NCI-H187 treated with DMSO at 0.1 percent for 48 hours (cell line): ENCODE measurements at regions not wholly inside any gene's neighbourhood (a gene's known extent, or its start where the extent isn't known, plus 50 kb on each side); places are given as distances from the start of the nearest gene placed in this dataset.

Experiments
- DNase-seq: peaks from one replicate; lab custom pipeline; 2025; lab: John Stamatoyannopoulos, UW

DNA sequence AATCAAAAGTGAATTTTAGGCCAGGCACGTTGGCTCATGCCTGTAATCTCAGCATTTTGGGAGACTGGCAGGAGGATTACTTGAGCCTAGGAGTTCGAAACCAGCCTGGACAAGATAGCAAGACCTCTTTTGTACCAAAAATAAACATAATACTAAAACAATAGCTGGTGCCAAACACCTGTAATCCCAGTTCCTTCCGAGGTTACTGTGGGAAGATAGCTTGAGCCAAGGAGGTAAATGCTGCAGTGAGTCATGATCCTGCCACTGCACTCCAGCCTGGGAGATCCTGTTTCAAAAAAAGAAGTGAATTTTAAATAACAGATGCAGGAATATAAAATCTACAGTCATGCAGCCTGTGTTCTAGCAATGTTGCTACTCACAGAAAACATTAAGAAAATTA, 488.3 kb downstream of the PPARGC1A start:
- DNase-seq: no peak

DNA sequence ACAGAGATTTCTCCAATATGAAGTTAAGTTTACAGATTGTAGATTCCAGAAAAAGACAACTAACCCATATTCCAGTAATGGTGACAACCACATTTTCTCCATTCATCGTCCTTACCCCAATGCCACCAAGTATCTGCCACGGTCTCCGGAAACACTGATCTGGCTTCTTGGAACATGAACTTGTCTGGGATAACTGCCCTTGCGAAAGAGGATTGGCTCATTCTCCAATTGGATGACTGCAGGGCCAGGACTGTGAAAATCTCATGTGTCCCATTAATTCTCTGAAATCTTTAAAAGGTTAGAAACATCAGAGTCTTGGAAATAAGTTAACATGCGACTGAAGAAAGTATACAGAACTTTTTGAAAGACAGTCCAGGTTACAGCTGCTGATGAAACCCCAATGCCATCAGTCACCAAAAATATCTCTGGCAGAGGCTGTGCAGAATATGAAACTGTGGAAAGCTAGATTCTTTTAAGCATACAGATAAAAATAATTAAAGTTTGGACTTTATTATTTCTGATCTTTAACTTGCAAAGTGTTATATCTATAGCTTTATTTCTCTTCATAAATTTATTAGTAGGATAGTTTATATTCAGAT, 496.9 kb downstream of the PPARGC1A start:
- no peak for DNase-seq

DNA sequence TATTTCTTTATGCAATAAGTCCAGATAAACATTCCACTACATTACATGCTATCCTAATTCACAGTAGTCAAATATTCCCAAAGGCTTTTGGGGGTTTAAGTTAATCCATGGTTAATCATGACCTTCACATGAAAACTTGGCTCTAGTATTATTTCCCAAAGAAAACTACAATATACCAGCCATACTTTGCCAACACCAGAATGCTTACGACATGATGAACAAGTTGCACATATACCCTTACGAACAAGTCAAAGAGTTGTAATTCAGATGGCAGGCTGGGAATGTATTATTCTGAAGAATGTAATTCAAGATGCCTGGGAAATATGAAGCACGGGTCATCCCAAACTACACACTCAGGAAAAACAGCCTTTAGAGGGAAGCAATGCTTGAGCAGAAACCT, 499.6 kb downstream of the PPARGC1A start:
- DNase-seq: no peak

DNA sequence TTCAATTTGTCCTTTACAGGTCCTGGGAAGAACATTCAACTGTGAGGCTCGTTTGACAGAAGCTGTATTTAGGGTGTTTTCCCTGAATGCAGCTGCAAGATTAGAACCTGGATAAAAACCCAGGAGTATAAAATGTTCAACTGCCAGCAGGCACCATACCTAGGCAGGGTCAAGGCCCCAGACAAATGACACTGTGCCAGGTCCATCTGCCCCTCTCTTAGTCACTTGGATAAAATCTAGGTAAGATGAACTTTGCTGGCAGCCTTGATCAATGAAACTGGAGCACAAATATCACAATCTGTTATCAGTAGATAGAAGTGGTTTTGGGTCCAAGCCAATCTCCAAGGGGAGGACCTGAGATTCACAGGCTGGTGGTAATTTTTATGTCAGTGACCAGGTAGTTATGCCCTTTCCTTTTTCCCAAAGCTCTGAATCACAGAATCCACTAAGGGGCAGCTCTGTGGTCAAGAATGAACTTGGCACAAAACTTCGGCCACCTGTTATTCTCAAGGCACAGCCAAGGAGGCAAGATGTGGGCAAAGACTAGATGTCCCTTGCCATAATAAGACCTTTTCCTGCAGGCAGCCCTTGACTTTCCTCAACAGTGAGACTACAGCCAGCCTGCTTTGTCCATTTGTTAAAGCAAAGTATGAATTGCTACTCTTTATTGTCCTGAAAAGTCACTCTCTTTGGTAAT, 501.0 kb downstream of the PPARGC1A start:
- DNase-seq: no peak

DNA sequence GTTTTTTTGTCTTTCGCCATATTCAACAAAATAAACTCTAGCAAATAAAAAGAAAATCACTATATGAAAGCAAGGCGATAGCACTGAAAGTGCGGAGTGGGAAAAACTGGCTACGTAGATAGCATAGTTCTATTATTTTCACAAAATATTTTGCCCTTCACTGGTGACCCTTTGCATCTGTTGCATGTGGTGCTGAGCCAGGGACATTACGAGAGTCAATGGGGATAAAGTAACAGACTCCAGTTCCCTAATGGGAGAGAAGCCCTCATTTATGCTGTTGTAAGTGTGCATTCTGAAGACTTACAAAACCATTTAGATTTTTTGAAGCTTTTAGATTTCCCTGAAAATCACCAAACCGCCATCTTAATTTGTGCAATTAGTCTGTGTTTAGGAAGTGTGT, 501.6 kb downstream of the PPARGC1A start:
- no peak for DNase-seq

DNA sequence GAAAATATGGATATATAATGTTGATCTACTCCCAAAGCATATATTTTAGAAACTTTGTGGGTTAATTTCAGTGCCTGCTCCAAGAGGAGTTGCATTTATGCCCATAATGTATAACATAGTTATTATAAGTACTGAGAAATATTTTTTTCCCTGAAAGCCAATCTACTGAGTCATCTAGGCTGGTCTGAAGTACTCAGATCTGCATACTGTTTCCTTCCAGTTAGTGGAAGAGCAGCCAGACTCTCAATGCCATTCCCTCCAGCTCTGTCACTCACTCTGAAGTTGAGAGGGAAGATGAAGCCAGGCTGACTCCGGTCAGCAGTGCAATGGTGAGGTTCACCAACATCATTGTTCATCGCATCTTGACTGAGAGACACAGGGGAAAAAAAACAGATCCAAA, 505.1 kb downstream of the PPARGC1A start:
- DNase-seq: no peak

DNA sequence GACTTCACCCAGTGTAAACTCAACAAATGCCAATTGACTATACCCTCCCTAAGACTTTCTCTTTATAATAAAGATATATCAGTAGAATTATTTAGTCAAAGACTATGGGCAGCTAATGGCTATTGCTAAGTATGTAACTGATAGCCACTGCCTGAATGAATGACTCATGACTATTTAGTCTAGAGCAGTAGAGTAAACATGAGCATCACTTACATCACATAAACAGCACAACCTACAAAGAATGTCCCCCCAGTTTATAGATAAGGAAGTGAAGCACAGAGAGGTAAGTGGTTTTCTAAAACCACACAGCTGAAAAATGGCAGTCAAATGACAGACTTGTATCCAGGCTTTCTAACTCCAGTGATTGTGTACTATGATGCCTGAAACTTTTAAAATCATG, 507.0 kb downstream of the PPARGC1A start:
- DNase-seq: no peak

DNA sequence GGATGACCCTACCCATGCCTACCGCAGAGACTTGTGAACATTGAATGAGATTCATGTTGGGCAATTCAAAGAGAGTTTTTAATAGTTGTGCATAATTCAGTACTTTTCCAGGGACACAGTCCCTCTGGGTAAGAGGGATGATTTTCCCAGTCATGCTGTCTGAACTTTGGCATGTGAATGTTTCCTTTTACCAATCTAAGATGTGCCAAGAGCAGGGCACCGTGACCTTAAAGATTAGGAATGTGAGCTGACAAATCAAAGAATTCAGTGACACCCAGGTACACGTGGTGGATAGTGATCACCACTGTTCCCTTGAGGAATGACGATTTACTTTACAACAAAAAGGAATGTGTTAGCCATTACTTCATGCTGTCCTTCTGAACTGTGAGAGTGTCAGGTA, 515.6 kb downstream of the PPARGC1A start:
- no peak for DNase-seq

DNA sequence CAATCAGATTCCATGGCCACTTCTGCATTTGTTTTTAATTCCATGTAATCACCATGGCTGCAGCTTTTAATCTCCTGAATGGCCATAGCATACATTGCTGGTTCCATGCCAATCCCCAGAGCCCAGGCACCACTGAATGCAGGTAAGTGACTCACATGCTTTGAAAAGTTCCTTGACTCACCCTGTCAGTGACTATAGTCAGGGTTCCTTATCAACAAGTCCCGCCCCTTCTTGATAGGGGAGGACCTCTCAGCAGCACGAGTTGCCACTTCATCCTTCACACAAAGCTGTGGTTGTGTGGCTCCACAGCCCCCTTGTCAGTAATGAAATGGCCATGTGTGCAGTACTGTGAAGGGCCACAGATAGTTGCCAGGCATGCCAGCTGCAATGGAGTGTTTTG, 516.6 kb downstream of the PPARGC1A start:
- peak; percentile 73 for DNase-seq

DNA sequence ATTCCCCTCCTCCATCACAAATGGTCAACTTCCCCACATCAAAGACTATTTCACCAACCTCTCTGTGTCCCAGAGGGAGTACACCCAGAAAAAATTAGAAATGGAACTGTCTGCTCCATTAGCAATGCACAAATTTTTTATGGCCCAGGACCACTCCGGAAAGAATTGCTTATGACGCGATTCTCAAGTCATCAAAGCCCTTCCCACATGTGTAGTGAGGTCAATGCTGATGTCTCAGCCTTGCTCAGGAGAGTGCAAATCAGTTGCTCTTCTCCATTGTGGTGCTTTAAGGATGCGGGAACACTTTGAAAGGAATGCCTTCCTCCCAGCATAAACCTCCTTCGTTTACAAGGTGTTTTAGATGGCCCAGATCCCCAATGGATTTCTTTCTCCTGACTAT, 518.3 kb downstream of the PPARGC1A start:
- DNase-seq: no peak

DNA sequence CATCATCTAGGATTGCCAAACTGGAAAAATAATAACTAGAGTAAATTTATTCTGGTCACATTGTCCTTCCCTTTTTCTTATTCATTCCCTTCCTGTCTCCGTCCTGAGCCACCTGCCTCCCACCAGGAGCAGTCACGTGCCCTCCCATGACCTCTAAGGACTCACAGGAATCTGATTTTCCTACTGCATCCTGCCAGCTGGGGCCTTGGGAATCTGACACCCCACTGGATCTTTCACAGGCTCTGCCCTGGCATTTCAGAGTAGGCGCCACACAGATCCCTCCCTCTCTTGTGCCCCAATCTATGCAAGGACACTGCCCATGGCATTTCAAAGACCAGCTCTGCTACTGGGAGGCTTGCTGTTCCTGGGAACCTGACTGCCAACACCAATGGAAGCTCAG, 520.5 kb downstream of the PPARGC1A start:
- no peak for DNase-seq

DNA sequence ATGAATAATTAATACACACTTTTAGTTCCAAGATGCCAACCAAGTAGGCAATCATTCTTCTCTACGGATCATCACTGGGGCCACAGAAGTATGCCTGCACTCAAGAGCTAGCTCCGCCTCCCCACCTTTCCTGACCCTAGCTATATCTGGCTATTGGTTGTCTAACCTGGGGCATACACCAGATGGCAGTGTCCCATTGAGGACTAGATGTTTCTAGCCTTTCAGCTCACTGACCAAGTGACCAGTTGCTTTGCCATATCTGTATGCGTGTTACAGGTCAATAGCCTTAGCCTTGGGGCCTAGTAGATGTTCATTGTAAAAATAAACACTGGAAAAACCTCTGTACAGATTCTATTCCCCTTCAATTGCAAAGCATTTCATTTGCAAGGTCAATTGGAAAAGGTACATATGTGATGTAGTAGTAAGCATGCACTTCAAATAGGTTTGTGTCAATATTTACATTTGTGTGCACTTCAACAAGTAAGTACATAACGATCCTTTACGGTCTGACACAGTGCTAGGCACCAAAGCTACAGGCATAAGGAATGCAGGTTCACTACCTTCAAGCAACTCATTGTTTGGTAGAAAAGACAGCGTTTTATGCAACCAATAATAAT, 521.7 kb downstream of the PPARGC1A start:
- no peak for DNase-seq

DNA sequence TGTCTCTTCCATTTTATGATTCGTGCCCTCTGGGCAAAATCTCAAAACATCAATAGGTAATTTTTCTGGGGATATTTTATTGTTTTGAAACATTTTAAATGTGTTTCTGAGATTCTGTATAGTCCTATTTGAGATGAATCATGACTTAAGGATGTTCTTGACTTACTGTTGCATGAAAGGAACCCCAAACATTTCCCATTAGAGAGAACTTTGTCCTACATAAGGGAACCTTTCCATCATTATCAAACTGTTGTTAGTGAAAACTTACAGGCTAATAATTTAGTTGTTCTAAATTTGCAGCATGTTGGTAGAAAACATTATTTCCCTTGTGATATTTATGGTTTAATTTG, 523.3 kb downstream of the PPARGC1A start:
- no peak for DNase-seq

DNA sequence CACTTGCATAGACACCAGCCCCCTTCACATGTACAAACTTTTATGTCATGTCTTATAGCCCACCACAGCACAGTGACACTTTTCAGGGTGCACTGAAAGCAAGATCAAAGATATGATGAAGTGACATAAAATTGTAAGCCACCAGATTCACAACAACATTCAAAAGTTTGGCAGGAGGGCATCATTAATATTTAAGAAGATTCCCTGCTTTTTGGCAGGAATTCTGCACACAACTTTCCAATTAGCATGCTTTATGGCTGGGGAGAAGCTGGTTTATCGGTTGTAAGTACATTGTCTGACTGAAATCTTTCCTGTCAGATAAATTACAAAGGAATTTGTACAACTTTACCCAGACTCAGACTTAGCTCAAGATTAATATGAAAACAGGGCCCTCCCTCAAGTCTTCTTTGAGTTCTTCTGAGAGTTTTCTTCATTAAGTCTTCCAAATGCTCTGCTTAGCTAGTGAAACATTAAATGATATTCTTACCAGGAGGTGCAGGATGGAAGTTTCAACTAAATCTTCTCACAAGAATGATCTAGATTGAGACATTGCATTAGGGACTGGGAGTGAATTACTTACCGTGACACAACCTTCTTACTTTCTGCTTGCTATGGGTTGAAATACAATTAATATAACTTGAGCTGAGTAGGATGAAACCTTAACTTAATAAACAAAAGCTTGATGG, 523.8 kb downstream of the PPARGC1A start:
- DNase-seq: no peak

DNA sequence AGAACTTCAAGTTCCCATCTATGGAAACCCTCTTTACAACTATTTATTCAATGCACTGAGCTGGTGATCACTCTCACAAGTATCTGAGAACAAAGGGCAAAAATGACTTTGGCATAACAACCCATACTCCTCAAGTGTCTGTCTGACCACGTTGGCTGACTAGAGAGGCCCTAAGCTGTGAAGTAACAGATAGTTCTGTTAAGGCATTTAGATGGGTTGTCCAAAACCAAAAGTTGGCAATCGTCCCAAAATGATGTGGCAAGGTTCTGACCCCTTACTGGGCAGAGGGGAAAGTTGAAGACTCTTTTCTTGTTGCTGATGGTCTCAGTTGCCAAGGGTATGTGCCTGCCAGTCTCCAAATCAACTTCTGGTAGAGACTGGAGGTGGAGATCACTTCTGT, 524.8 kb downstream of the PPARGC1A start:
- no peak for DNase-seq

DNA sequence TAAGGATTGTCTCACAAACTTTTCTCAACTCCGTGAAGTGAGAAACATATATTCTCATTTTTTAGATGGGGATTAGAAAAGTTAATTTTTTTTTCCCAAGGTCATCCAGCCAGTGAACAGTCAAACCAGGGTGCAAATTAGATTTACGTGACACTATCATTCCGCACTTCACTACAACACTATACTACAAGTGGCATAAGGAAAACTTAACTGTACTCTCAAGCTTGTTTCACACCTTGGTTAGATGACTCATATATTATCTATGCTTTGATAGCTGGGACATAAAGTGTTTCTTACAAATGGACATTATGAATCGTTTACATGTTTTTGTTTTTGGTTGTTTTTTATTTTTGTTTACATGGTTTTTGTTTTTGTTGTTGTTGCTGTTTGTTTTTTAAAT, 525.7 kb downstream of the PPARGC1A start:
- no peak for DNase-seq

DNA sequence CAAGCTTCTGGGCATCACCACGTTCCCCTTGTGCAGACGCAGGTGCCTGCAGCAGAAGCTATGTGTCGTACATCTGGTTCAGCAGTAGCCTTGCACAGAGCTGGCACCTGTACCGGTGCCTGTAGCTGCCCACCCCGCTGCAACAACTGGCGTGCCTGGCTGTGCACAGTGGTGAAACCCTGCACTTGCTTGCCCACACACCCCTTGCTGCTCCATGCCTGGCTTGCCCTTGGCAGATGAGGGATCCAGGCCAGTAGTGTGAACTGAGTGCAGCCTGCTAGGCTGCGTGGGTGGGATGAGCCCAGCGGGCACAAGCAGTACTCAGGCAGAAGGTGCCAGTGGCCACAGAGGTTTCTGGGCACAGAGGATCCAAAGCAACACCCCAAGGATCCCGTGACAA, 528.4 kb downstream of the PPARGC1A start:
- DNase-seq: no peak

DNA sequence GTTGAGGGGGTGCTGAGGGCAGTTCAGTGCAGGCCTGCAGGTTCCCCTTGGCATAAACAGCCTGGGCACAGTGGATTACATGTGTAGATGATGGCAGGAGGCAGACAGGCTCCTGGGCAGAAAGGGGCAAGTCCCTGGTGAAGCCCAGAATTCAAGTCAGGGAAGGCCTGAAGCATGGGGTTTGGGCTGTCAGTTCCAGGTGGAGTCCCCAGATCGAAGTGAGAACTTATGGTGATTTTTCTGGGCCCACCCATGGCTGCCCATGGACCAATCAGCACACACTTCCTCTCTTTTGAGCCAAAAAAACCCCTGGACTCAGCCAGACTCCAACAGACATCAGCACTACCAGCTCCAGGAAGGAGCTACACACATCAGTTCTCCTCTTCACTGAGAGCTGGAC, 529.1 kb downstream of the PPARGC1A start:
- DNase-seq: no peak

DNA sequence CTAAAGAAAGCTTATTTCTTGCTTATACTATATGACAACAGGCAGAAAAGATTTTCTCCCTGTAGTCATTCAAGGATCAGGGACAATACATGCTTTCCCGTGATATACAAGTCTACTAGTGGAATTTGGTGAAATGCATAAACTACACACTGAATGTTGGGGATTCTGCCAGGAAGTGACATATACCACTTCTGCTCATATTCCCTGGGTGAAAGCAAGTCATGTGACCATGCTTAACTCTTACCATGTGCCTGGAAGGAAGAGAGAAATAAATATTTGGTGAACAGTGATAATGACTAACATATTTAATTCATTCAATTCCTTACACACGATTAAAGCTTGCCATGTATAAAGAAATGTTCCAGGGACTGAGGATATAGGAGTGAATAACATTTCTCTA, 534.6 kb downstream of the PPARGC1A start:
- no peak for DNase-seq

DNA sequence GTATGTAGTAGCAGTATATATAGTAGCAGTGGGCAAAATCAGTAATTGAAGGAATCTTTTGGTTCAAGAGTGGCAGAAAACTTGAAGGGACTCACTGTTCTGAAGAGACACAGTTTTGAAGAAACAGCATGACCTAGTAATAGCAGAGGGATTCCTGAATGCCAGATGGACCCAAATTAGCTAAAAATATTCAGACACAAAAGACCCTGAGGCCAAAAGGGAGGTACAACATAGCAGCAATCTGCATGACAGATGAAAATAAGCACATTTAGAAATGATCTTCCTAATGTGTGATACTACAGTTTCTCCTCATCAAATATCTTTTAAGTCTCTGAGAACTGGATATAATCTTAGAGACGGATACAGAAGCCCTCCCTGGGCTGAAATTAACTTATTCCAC, 536.6 kb downstream of the PPARGC1A start:
- DNase-seq: no peak

DNA sequence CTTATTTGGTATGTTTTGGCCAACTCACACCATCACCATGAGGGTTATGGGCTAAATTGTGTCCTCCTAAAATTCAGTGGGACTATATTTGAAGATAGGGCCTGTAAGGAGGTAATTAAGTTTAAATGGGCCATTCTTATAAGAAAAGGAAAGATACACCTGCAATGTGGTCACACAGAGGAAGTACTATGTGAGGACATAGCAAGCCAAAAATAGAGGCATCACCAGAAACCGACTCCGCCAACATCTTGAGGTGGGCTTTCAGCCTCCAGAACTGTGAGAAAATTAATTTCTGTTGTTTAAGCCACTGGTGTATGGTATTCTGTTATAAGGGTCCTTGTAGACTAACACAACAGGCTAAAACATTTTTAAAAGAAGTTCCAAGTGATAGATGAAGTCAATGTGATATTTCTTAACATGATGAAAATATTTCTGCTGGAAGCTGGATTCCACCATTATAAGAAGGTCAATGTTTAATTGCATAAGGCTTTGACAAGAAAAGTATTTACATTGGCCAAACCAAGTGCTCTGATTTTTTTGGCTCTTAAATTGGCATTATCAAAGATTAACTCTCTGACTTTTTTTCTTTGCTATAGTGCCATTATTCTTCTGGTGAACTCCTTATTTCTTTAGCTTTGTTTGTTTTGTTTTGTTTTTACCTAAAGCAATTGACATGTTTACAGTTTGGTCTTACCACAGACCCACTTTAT, 540.9 kb downstream of the PPARGC1A start:
- no peak for DNase-seq

DNA sequence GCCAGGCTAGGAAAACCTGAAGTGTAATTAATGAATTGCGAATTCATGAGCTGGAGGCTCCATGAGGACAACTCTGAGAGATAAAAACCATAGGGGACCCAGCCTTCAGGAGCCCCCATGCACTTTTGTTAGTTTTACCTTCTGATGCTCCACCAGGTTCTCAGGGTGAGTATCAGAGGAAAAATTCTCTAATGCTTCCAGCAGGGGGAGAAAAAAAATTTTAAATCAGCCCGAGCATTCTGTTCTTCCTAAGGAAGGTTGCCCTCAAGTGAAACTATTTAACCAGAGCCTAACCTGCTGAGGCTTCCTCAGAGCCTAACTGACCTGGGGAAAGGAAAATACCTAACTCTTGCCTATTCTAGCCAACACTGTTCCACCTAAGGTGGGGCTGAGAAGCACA, 552.6 kb downstream of the PPARGC1A start:
- DNase-seq: no peak
